Loucy (cell line): ENCODE measurements at regions not wholly inside any gene's neighbourhood (a gene's known extent, or its start where the extent isn't known, plus 50 kb on each side); places are given as distances from the start of the nearest gene placed in this dataset.

Experiments used
- H2AFZ ChIP-seq: fragments of 200-600 bp; sonication (generic); 2 replicates; pipeline ENCODE4 v1.6.0; 2016; ENCODE audit warnings: antibody characterized with exemption, mild to moderate bottlenecking, low read length, moderate library complexity
- H3F3A ChIP-seq: fragments of 200-600 bp; 2 replicates; pipeline ENCODE4 v1.6.0; 2016; ENCODE audit warnings: antibody characterized with exemption, low read depth, mild to moderate bottlenecking
- H3K27me3 ChIP-seq: fragments of 200-600 bp; sonication (generic); 2 replicates; pipeline ENCODE4 v1.6.1; 2014; ENCODE audit warnings: low read length, mild to moderate bottlenecking; ENCODE audit not compliant: insufficient read depth, poor library complexity, severe bottlenecking
- H3K36me3 ChIP-seq: fragments of 200-600 bp; sonication (generic); 2 replicates; pipeline ENCODE4 v1.6.1; 2016; ENCODE audit warnings: low read length; ENCODE audit not compliant: insufficient read depth
- H3K4me1 ChIP-seq: fragments of 200-600 bp; sonication (generic); 2 replicates; pipeline ENCODE4 v1.5.1; 2014; ENCODE audit warnings: low read length, mild to moderate bottlenecking; ENCODE audit not compliant: insufficient read depth, poor library complexity, severe bottlenecking
- H3K4me2 ChIP-seq: fragments of 200-600 bp; sonication (generic); 2 replicates; pipeline ENCODE4 v1.6.0; 2014; ENCODE audit warnings: antibody characterized with exemption, low read length, low read depth, mild to moderate bottlenecking; ENCODE audit not compliant: poor library complexity, severe bottlenecking
- H3K4me3 ChIP-seq: fragments of 200-600 bp; sonication (generic); 2 replicates; pipeline ENCODE4 v1.5.1; 2014; ENCODE audit warnings: low read length, mild to moderate bottlenecking, mixed read lengths; ENCODE audit not compliant: poor library complexity, severe bottlenecking
- H3K79me2 ChIP-seq: fragments of 200-600 bp; sonication (generic); 2 replicates; pipeline ENCODE4 v1.6.1; 2014; ENCODE audit warnings: low read length; ENCODE audit not compliant: insufficient read depth
- H3K9ac ChIP-seq: fragments of 200-600 bp; sonication (generic); 2 replicates; pipeline ENCODE4 v1.6.0; 2014; ENCODE audit warnings: mild to moderate bottlenecking, low read depth, low read length, moderate library complexity; ENCODE audit not compliant: poor library complexity, severe bottlenecking
- H3K9me2 ChIP-seq: fragments of 200-600 bp; sonication (generic); replicated peaks from 2 replicates; pipeline ENCODE4 v1.6.1; 2016; ENCODE audit warnings: low read depth, low read length, mixed read lengths
- H3K9me3 ChIP-seq: fragments of 200-600 bp; sonication (generic); 2 replicates; pipeline ENCODE4 v1.6.1; 2014; ENCODE audit warnings: mild to moderate bottlenecking, antibody characterized with exemption, low read length, low read depth; ENCODE audit not compliant: insufficient read depth
- H4K20me1 ChIP-seq: fragments of 200-600 bp; sonication (generic); 2 replicates; pipeline ENCODE4 v1.6.0; 2014; ENCODE audit warnings: antibody characterized with exemption, low read length, mild to moderate bottlenecking; ENCODE audit not compliant: insufficient read depth, poor library complexity, severe bottlenecking
- EZH2phosphoT487 ChIP-seq: fragments of 200-600 bp; IDR thresholded peaks from 2 replicates; pipeline ENCODE4 v1.6.1; 2018; ENCODE audit warnings: antibody characterized with exemption, mild to moderate bottlenecking, moderate library complexity, borderline replicate concordance
- TF ChIP-seq, protein P1 (sequence below): fragments of 200-600 bp; sonication (generic); conservative IDR thresholded peaks from 2 replicates; pipeline ENCODE4 v1.5.1; 2014; ENCODE audit warnings: mild to moderate bottlenecking, antibody characterized with exemption, low read length

DNA sequence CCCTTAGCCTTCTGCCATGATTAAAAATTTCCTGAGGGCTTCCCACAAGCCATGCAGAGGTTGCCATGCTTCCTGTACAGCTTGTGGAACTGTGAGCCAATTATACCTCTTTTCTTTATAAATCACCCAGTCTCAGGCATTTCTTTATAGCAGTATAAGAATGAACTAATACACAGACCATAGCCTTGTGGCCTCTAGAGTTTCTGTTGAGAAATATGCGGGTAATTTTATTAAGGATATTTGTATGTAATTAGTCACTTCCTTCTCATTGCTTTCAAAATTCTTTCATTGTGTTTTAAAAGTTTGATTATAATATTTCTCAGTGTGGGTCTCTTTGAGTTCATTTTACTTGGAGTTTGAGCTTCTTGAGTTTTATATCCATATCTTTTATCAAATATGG is 484.9 kb downstream of the COL12A1 start:
- Histone ChIP-seq H4K20me1 (no peaks in the 10 kb centered on the region), H3K36me3 (no peaks in the 10 kb centered on the region), H3F3A (no peaks in the 10 kb centered on the region), H3K9me2 (no peaks in the 10 kb centered on the region), H2AFZ (no peak overlapping the region), H3K4me3 (no peak overlapping the region), H3K27me3 (no peaks in the 10 kb centered on the region), H3K4me1 (no peaks in the 10 kb centered on the region), H3K79me2 (no peaks in the 10 kb centered on the region), H3K9ac (no peak overlapping the region), H3K4me2 (no peak overlapping the region), H3K9me3 (no peaks in the 10 kb centered on the region)
- TF ChIP-seq EZH2phosphoT487, result no peak
- TF ChIP-seq, protein P1, sequence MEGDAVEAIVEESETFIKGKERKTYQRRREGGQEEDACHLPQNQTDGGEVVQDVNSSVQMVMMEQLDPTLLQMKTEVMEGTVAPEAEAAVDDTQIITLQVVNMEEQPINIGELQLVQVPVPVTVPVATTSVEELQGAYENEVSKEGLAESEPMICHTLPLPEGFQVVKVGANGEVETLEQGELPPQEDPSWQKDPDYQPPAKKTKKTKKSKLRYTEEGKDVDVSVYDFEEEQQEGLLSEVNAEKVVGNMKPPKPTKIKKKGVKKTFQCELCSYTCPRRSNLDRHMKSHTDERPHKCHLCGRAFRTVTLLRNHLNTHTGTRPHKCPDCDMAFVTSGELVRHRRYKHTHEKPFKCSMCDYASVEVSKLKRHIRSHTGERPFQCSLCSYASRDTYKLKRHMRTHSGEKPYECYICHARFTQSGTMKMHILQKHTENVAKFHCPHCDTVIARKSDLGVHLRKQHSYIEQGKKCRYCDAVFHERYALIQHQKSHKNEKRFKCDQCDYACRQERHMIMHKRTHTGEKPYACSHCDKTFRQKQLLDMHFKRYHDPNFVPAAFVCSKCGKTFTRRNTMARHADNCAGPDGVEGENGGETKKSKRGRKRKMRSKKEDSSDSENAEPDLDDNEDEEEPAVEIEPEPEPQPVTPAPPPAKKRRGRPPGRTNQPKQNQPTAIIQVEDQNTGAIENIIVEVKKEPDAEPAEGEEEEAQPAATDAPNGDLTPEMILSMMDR, result no peak

DNA sequence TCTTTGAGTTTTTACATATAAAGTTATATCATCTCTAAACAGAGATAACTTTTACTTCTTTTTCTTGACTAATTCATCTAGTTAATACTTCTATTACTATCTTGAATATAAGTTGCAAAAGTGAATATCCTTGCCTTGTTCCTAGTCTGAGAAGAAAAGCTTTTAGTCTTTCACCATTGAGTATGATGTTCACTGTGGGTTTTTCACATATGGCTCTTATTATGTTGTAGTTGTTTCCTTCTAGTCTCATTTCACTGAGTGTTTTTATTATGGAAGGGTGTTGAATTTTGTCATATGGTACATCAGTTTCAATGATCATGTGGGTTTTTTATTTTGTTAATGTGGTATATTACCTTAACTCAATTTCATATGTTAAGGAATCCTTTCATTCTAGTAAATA is 488.3 kb downstream of the COL12A1 start:
- H3K27me3 ChIP-seq, result no peaks in the 10 kb centered on the region
- no peaks in the 10 kb centered on the region for H3K4me1 ChIP-seq
- H3K79me2 ChIP-seq, result no peaks in the 10 kb centered on the region
- H3K4me2 ChIP-seq, result no peak overlapping the region
- no peaks in the 10 kb centered on the region for H3K36me3 ChIP-seq
- no peak overlapping the region for H2AFZ ChIP-seq
- no peak overlapping the region for H3K9ac ChIP-seq
- H3K4me3 ChIP-seq, result no peak overlapping the region
- no peaks in the 10 kb centered on the region for H3K9me3 ChIP-seq
- H4K20me1 ChIP-seq, result no peaks in the 10 kb centered on the region
- no peaks in the 10 kb centered on the region for H3F3A ChIP-seq
- TF ChIP-seq, protein P1, result no peak
- TF ChIP-seq EZH2phosphoT487, result no peak
- no peaks in the 10 kb centered on the region for H3K9me2 ChIP-seq

GRCh38 chr6:74715355-74716085 is 490.3 kb downstream of the COL12A1 start:
- Histone ChIP-seq H4K20me1 (no peaks in the 10 kb centered on the region), H2AFZ (no peak overlapping the region), H3K4me3 (no peak overlapping the region), H3F3A (no peaks in the 10 kb centered on the region), H3K36me3 (no peaks in the 10 kb centered on the region), H3K27me3 (no peaks in the 10 kb centered on the region), H3K79me2 (no peaks in the 10 kb centered on the region), H3K9me3 (no peaks in the 10 kb centered on the region), H3K9me2 (no peaks in the 10 kb centered on the region), H3K4me1 (no peaks in the 10 kb centered on the region), H3K9ac (no peak overlapping the region), H3K4me2 (no peak overlapping the region)
- TF ChIP-seq, protein P1, result no peak
- no peak for TF ChIP-seq EZH2phosphoT487
